ENCODE measurements at regions not wholly inside any gene's neighbourhood (a gene's known extent, or its start where the extent isn't known, plus 50 kb on each side); places are given as distances from the start of the nearest gene placed in this dataset.

DNA sequence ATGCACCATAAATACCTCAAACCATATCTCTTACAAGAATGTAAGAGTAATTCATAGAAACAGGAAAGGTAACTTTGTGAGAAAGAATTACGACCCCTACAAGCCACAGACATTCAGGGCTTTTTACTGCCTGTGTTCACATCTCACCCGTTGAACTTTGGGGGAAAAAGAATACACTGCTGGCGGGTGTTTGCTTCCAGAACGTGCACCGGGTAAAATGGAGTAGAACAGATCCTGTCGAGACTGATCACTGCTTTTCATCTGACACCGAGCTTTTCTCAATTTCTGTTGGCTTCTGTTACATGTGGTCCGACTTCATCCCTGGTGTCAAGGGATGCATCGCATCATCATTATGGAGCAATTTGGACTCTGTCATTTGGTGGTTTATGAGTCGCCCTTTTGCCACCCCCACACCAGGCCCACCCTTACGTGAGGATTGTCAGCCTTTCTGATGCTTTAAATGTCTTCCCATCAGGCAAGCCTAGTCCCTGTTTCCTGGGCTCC, 219.2 kb upstream of the ZFP64 start:
- TF ChIP-seq EZH2phosphoT487 (IDR thresholded peaks at IDR 0.05; ENCODE audit: borderline replicate concordance), result no peak
- TF ChIP-seq, protein P1, sequence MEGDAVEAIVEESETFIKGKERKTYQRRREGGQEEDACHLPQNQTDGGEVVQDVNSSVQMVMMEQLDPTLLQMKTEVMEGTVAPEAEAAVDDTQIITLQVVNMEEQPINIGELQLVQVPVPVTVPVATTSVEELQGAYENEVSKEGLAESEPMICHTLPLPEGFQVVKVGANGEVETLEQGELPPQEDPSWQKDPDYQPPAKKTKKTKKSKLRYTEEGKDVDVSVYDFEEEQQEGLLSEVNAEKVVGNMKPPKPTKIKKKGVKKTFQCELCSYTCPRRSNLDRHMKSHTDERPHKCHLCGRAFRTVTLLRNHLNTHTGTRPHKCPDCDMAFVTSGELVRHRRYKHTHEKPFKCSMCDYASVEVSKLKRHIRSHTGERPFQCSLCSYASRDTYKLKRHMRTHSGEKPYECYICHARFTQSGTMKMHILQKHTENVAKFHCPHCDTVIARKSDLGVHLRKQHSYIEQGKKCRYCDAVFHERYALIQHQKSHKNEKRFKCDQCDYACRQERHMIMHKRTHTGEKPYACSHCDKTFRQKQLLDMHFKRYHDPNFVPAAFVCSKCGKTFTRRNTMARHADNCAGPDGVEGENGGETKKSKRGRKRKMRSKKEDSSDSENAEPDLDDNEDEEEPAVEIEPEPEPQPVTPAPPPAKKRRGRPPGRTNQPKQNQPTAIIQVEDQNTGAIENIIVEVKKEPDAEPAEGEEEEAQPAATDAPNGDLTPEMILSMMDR (conservative IDR thresholded peaks at IDR 0.05; ENCODE audit: low read length), result no peak
